C4-2B (cell line): ENCODE measurements at regions not wholly inside any gene's neighbourhood (a gene's known extent, or its start where the extent isn't known, plus 50 kb on each side); places are given as distances from the start of the nearest gene placed in this dataset.

Experiments
- ZFX ChIP-seq: fragments of 450-650 bp; IDR thresholded peaks from 2 replicates; pipeline ENCODE4 v1.6.1; 2017
- TF ChIP-seq, protein P1 (sequence below): fragments of 450-650 bp; conservative IDR thresholded peaks from 2 replicates; pipeline ENCODE4 v1.5.1; 2017; ENCODE audit warnings: mild to moderate bottlenecking

GRCh38 chr22:49039625-49040024 is 788.0 kb downstream of the BRD1 start:
- TF ChIP-seq, protein P1, sequence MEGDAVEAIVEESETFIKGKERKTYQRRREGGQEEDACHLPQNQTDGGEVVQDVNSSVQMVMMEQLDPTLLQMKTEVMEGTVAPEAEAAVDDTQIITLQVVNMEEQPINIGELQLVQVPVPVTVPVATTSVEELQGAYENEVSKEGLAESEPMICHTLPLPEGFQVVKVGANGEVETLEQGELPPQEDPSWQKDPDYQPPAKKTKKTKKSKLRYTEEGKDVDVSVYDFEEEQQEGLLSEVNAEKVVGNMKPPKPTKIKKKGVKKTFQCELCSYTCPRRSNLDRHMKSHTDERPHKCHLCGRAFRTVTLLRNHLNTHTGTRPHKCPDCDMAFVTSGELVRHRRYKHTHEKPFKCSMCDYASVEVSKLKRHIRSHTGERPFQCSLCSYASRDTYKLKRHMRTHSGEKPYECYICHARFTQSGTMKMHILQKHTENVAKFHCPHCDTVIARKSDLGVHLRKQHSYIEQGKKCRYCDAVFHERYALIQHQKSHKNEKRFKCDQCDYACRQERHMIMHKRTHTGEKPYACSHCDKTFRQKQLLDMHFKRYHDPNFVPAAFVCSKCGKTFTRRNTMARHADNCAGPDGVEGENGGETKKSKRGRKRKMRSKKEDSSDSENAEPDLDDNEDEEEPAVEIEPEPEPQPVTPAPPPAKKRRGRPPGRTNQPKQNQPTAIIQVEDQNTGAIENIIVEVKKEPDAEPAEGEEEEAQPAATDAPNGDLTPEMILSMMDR, result no peak
- no peak for TF ChIP-seq ZFX
